Right lobe of liver (tissue), 6 donors: ENCODE measurements at regions not wholly inside any gene's neighbourhood (a gene's known extent, or its start where the extent isn't known, plus 50 kb on each side); places are given as distances from the start of the nearest gene placed in this dataset.

Experiments
- ATAC-seq, 4 donors: fragments of 200-7000 bp; cut with Tn5 transposase; one replicate each; pipeline ENCODE4 v1.9.1; 2020; ENCODE audit warnings: mild to moderate bottlenecking in 4 of 4, moderate library complexity in 4 of 4
- DNase-seq, 3 donors: peaks; one replicate each; pipeline ENCODE4 v3.0.0-alpha.2; 2020
- H3K27ac ChIP-seq, 3 donors: fragments of 200-600 bp; one replicate each; pipeline ENCODE4 v1.8.0; 2022
- H3K27me3 ChIP-seq, 2 donors: fragments of 200-600 bp; one replicate each; pipeline ENCODE4 v1.8.0; 2022
- H3K36me3 ChIP-seq, 4 donors: fragments of 200-600 bp; sonication (generic) in 1 of 4; one replicate each; pipeline versions ENCODE4 v1.5.1 to v1.8.0; 2017 to 2022; ENCODE audit warnings: control low read depth in 1 of 4
- H3K4me1 ChIP-seq, 4 donors: fragments of 200-600 bp; sonication (generic) in 1 of 4; one replicate each; pipeline versions ENCODE4 v1.5.1 to v1.8.0; 2017 to 2022; ENCODE audit warnings: control low read depth in 1 of 4
- H3K4me3 ChIP-seq, 3 donors: fragments of 200-600 bp; one replicate each; pipeline ENCODE4 v1.8.0; 2022
- H3K9me3 ChIP-seq, 4 donors: fragments of 200-600 bp; sonication (generic) in 1 of 4; one replicate each; pipeline versions ENCODE4 v1.5.1 to v1.8.0; 2017 to 2022; ENCODE audit warnings: control low read depth in 1 of 4
- CTCF ChIP-seq, 4 donors: fragments of 200-600 bp in 3 of 4; fragments of 450-650 bp in 1 of 4; IDR thresholded peaks; one replicate each; pipeline versions ENCODE4 v1.5.1 to v1.8.0; 2016 to 2022; ENCODE audit warnings: antibody characterized with exemption in 4 of 4, mild to moderate bottlenecking in 2 of 4
- POLR2A ChIP-seq: fragments of 450-650 bp; IDR thresholded peaks from one replicate; pipeline ENCODE4 v1.6.1; 2017; ENCODE audit warnings: antibody characterized with exemption, mild to moderate bottlenecking
- WGBS: methylation state at CpG from one replicate; pipeline ENCODE4 v1.1.6; 2018; ENCODE audit warnings: low coverage, low lambda C conversion rate; ENCODE audit not compliant: insufficient coverage; ENCODE audit errors: missing lambda C conversion rate; 5-methylcytosine and 5-hydroxymethylcytosine counted together
- intact Hi-C, 2 donors: fragments of 100-400 bp; cut with DNase I; formaldehyde crosslinking; loops; one replicate each; pipeline versions ENCODE4 v1.11.2 to v1.14.1; 2022
- donor health status: DM: no; HTN: yes; CAD: no.
- donor health status: DM: no; HTN: no; CAD: no.
- donor health status: DM: no; HTN: no; CAD: no.
- donor health status: DM: no; HTN: yes; CAD: no.
- donor health status: DM: no; HTN: yes; CAD: no.

DNA sequence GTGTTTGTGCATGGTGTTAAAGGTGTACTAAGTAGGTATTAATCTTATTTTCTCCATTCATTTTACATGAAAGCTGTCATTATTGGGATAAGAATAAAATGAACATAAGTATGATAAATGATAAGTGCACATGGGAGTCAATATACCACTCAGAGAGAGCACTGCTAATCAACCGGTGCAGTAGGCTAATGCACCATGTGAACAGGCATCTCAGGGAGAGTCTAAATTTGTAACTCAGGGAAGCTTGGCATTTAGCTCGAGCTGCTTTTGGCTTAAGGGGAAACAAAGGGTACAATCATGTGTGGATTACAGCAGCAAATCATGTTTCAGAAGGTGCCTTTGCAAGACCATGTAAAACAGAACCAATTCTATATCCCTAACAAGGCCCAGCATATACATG, 127.4 kb downstream of the MGST1 start:
- H3K27me3 ChIP-seq = no peaks in the 10 kb centered on the region
- no peak overlapping the region for H3K4me3 ChIP-seq
- H3K27ac ChIP-seq = no peak overlapping the region
- 79% methylated on average over 2 of the region's 2 CpGs for WGBS
- no peaks in the 10 kb centered on the region for H3K4me1 ChIP-seq
- ATAC-seq = no peak
- no peak for DNase-seq
- intact Hi-C loops = no loop called here
- no peaks in the 10 kb centered on the region for H3K36me3 ChIP-seq
- H3K9me3 ChIP-seq = no peaks in the 10 kb centered on the region
- TF ChIP-seq POLR2A (no peak), CTCF (IDR thresholded peaks at IDR 0.05) (no peak)

DNA sequence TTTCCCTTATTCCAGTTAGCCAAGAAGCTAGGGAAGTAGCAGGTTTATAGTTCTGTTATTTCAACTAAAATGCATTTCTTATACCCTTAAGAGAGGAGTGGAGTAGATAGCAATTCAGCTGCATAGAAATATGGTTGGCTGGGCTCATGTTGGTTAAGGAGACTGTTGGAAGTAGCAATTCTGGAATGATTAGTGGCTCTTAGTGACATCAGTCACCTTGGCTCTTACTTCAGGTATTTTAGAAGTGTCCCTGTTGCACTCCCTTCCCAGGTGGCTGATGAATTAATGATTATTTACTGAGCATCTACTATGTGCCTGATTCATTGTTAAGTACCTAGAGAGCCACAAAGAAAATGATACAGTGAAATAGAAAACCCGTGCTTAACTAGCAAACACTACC, 128.1 kb downstream of the MGST1 start:
- H3K27ac ChIP-seq = no peak overlapping the region
- no peaks in the 10 kb centered on the region for H3K9me3 ChIP-seq
- DNase-seq (no peak), ATAC-seq (no peak)
- 67% methylated on average over 1 of the region's 1 CpG for WGBS
- no peaks in the 10 kb centered on the region for H3K36me3 ChIP-seq
- intact Hi-C loops = no loop called here
- H3K27me3 ChIP-seq = no peaks in the 10 kb centered on the region
- TF ChIP-seq POLR2A = no peak
- TF ChIP-seq CTCF (IDR thresholded peaks at IDR 0.05) = no peak
- no peaks in the 10 kb centered on the region for H3K4me1 ChIP-seq
- no peak overlapping the region for H3K4me3 ChIP-seq

GRCh38 chr12:16482726-16483125, 123.2 kb downstream of the LMO3 start:
- no peaks in the 10 kb centered on the region for H3K27me3 ChIP-seq
- no peak for DNase-seq
- H3K9me3 ChIP-seq = no peaks in the 10 kb centered on the region
- H3K4me3 ChIP-seq = no peak overlapping the region
- ATAC-seq = no peak
- no peaks in the 10 kb centered on the region for H3K36me3 ChIP-seq
- H3K4me1 ChIP-seq = no peaks in the 10 kb centered on the region
- intact Hi-C loops = no loop called here
- TF ChIP-seq CTCF (IDR thresholded peaks at IDR 0.05) (no peak), POLR2A (no peak)
- no peak overlapping the region for H3K27ac ChIP-seq
- WGBS = 82% methylated on average over 1 of the region's 4 CpGs

- no peak overlapping the region for H3K27ac ChIP-seq
- ATAC-seq = no peak
- TF ChIP-seq POLR2A = no peak
- no peak for TF ChIP-seq CTCF (IDR thresholded peaks at IDR 0.05)
- H3K36me3 ChIP-seq = no peaks in the 10 kb centered on the region
- H3K27me3 ChIP-seq = no peaks in the 10 kb centered on the region
- H3K4me3 ChIP-seq = no peak overlapping the region
- no peaks in the 10 kb centered on the region for H3K9me3 ChIP-seq
- intact Hi-C loops = no loop called here
- no peak for DNase-seq
- H3K4me1 ChIP-seq = peaks cover 0 to 12% (median 2%) of the 10 kb centered on the region in 4 donors
- no CpG with 5 or more reads among the region's 4 CpGs for WGBS
Observed at GRCh38 chr12:16492240-16492639, 113.7 kb downstream of the LMO3 start.
